Esophagus squamous epithelium (tissue), 5 donors: ENCODE measurements at regions not wholly inside any gene's neighbourhood (a gene's known extent, or its start where the extent isn't known, plus 50 kb on each side); places are given as distances from the start of the nearest gene placed in this dataset.
A peak's percentile ranks its signal among the peaks of the same experiment; 100 is the strongest.
"Not testable (repeated sequence)": the region's sequence is repeated elsewhere in the genome, so short reads cannot be mapped to it uniquely, and the experiment has no call there.

Experiments
- DNase-seq: peaks from one replicate; lab custom pipeline; 2025; lab: John Stamatoyannopoulos, UW
- H3K27ac ChIP-seq, 4 donors: fragments of 200-600 bp; sonication (generic); one replicate each; pipeline ENCODE4 v1.5.1; 2016 to 2019; ENCODE audit warnings: mild to moderate bottlenecking in 1 of 4
- H3K27me3 ChIP-seq, 4 donors: fragments of 200-600 bp; sonication (generic); 1 replicate in 3 of 4; 2 replicates in 1 of 4; pipeline versions ENCODE4 v1.5.1 to v1.6.0; 2017 to 2021; ENCODE audit warnings: antibody characterized with exemption in 1 of 4
- H3K36me3 ChIP-seq, 3 donors: fragments of 200-600 bp; sonication (generic); one replicate each; pipeline ENCODE4 v1.5.1; 2016 to 2019
- H3K4me1 ChIP-seq, 3 donors: fragments of 200-600 bp; sonication (generic); one replicate each; pipeline ENCODE4 v1.5.1; 2017 to 2019
- H3K4me3 ChIP-seq, 4 donors: fragments of 200-600 bp; sonication (generic); 1 replicate in 3 of 4; 2 replicates in 1 of 4; pipeline ENCODE4 v1.5.1; 2016 to 2019; ENCODE audit warnings: mild to moderate bottlenecking in 2 of 4, moderate library complexity in 1 of 4
- H3K9me3 ChIP-seq, 3 donors: fragments of 200-600 bp; sonication (generic); one replicate each; pipeline ENCODE4 v1.5.1; 2016 to 2019
- CTCF ChIP-seq, 6 experiments: fragments of 450-650 bp in 4 of 6; fragments of 200-600 bp in 2 of 6; sonication (generic) in 2 of 6; IDR thresholded peaks; one replicate each; pipeline ENCODE4 v1.5.1; 2016 to 2019; ENCODE audit warnings: antibody characterized with exemption in 6 of 6, mild to moderate bottlenecking in 4 of 6, moderate library complexity in 4 of 6
- POLR2A ChIP-seq, 4 donors: fragments of 450-650 bp; IDR thresholded peaks; one replicate each; pipeline ENCODE4 v1.6.1; 2017; ENCODE audit warnings: antibody characterized with exemption in 4 of 4, mild to moderate bottlenecking in 4 of 4, moderate library complexity in 3 of 4
- WGBS, 2 donors: methylation state at CpG; one replicate each; pipeline ENCODE4 v1.1.5; 2018; 5-methylcytosine and 5-hydroxymethylcytosine counted together
- intact Hi-C: fragments of 100-400 bp; cut with DNase I; formaldehyde crosslinking; loops from one replicate; pipeline ENCODE4 v1.15.0; 2022
- donor health status: DM: yes; HTN: yes; CAD: no.

- no peak overlapping the region for H3K4me3 ChIP-seq
- TF ChIP-seq POLR2A (IDR thresholded peaks at IDR 0.05) (no peak), CTCF (IDR thresholded peaks at IDR 0.05) (no peak)
- peak overlapping the region in 2 of 4 donors; percentile 13 to 70 for H3K27ac ChIP-seq
- no peaks in the 10 kb centered on the region for H3K9me3 ChIP-seq
- H3K27me3 ChIP-seq = no peaks in the 10 kb centered on the region
- 52 to 68% methylated on average over 5 of the region's 5 CpGs for WGBS, 2 donors
- no peaks in the 10 kb centered on the region for H3K36me3 ChIP-seq
- H3K4me1 ChIP-seq = peaks cover 0 to 13% (median 0%) of the 10 kb centered on the region in 3 donors
- intact Hi-C loops = no loop called here
- no peak for DNase-seq
Measured at GRCh38 chr10:124196659-124197058, 103.3 kb upstream of the CHST15 start.

- no peak overlapping the region for H3K4me3 ChIP-seq
- H3K27me3 ChIP-seq = no peaks in the 10 kb centered on the region
- no peak for DNase-seq
- 32 to 55% methylated on average over 2 of the region's 2 CpGs for WGBS, 2 donors
- H3K9me3 ChIP-seq = peaks cover 0 to 4% (median 0%) of the 10 kb centered on the region in 3 donors
- peaks cover 0 to 13% (median 0%) of the 10 kb centered on the region in 3 donors for H3K4me1 ChIP-seq
- TF ChIP-seq POLR2A (IDR thresholded peaks at IDR 0.05) = no peak
- TF ChIP-seq CTCF (IDR thresholded peaks at IDR 0.05) = no peak
- intact Hi-C loops = no loop called here
- H3K36me3 ChIP-seq = no peaks in the 10 kb centered on the region
- H3K27ac ChIP-seq = no peak overlapping the region
Measured at GRCh38 chr10:124194199-124194824, 100.9 kb upstream of the CHST15 start.

GRCh38 chr10:124193309-124193696 lies 99.9 kb upstream of the CHST15 start:
- Histone ChIP-seq H3K4me1 (peaks cover 0 to 10% (median 0%) of the 10 kb centered on the region in 3 donors), H3K9me3 (peaks cover 0 to 4% (median 0%) of the 10 kb centered on the region in 3 donors), H3K27me3 (no peaks in the 10 kb centered on the region), H3K36me3 (no peaks in the 10 kb centered on the region), H3K27ac (no peak overlapping the region), H3K4me3 (no peak overlapping the region)
- TF ChIP-seq CTCF (IDR thresholded peaks at IDR 0.05) = no peak
- no peak for TF ChIP-seq POLR2A (IDR thresholded peaks at IDR 0.05)
- intact Hi-C loops = no loop called here
- 93 to 98% methylated on average over 3 to 5 of the region's 8 CpGs for WGBS, 2 donors
- DNase-seq = no peak

GRCh38 chr10:124192664-124193308 lies 99.4 kb upstream of the CHST15 start:
- TF ChIP-seq CTCF (IDR thresholded peaks at IDR 0.05) = peak in 1 of 6 experiments; percentile 42
- 73 to 88% methylated on average over 3 to 4 of the region's 5 CpGs for WGBS, 2 donors

GRCh38 chr10:124190476-124190875 lies 97.1 kb upstream of the CHST15 start:
- H3K4me3 ChIP-seq, H3K4me1 ChIP-seq, H3K27me3 ChIP-seq, DNase-seq, H3K27ac ChIP-seq, H3K36me3 ChIP-seq, H3K9me3 ChIP-seq, intact Hi-C loops: not testable (repeated sequence)
- WGBS, 2 donors = 50 to 62% methylated on average over 2 of the region's 2 CpGs

More at GRCh38 chr10:124192664-124193308, 99.4 kb upstream of the CHST15 start:
- H3K36me3 ChIP-seq, H3K9me3 ChIP-seq, intact Hi-C loops, H3K4me1 ChIP-seq, H3K4me3 ChIP-seq, H3K27ac ChIP-seq, H3K27me3 ChIP-seq, DNase-seq: not testable (repeated sequence)
